Adrenal gland (tissue), 9 donors: ENCODE measurements at regions not wholly inside any gene's neighbourhood (a gene's known extent, or its start where the extent isn't known, plus 50 kb on each side); places are given as distances from the start of the nearest gene placed in this dataset.

Source experiments
- DNase-seq, 7 donors: peaks; one replicate each; pipeline ENCODE4 v3.0.0-alpha.2; 2019 to 2020
- H3K27ac ChIP-seq, 5 donors: fragments of 200-600 bp; sonication (generic) in 4 of 5; 1 replicate in 3 of 5; 2 replicates in 2 of 5; pipeline versions ENCODE4 v1.5.1 to v1.8.0; 2016 to 2020; ENCODE audit warnings: mild to moderate bottlenecking in 1 of 5
- H3K27me3 ChIP-seq: fragments of 200-600 bp; 2 replicates; pipeline ENCODE4 v1.8.0; 2021
- H3K36me3 ChIP-seq, 2 donors: fragments of 200-600 bp; replicated peaks in 1 of 2; 1 replicate in 1 of 2; 2 replicates in 1 of 2; pipeline versions ENCODE4 v1.5.1 to v1.8.0; 2018 to 2022
- H3K4me1 ChIP-seq, 2 donors: fragments of 200-600 bp; replicated peaks in 1 of 2; 1 replicate in 1 of 2; 2 replicates in 1 of 2; pipeline versions ENCODE4 v1.5.1 to v1.8.0; 2018 to 2021
- H3K4me3 ChIP-seq, 4 donors: fragments of 200-600 bp; sonication (generic) in 3 of 4; one replicate each; pipeline ENCODE4 v1.5.1; 2016 to 2018
- H3K9me3 ChIP-seq, 3 donors: fragments of 200-600 bp; sonication (generic) in 1 of 3; replicated peaks in 1 of 3; 1 replicate in 2 of 3; 2 replicates in 1 of 3; pipeline versions ENCODE4 v1.5.1 to v1.8.0; 2016 to 2021
- CTCF ChIP-seq, 6 experiments: fragments of 450-650 bp in 4 of 6; fragments of 200-600 bp in 2 of 6; sonication (generic) in 1 of 6; IDR thresholded peaks; 1 replicate in 5 of 6; 2 replicates in 1 of 6; pipeline versions ENCODE4 v1.5.1 to v1.8.0; 2016 to 2021; ENCODE audit warnings: antibody characterized with exemption in 6 of 6, mild to moderate bottlenecking in 2 of 6, moderate library complexity in 1 of 6
- POLR2A ChIP-seq, 2 donors: fragments of 450-650 bp; IDR thresholded peaks; one replicate each; pipeline ENCODE4 v1.6.1; 2017; ENCODE audit warnings: antibody characterized with exemption in 2 of 2, mild to moderate bottlenecking in 2 of 2, moderate library complexity in 1 of 2
- WGBS, 4 donors: extraction: QIAGEN DNeasy Blood & Tissue Kit in 2 of 4; methylation state at CpG; one replicate each; pipeline versions ENCODE4 v1.1.5 to v1.1.7; 2013 to 2017; 5-methylcytosine and 5-hydroxymethylcytosine counted together
- intact Hi-C, 2 donors: fragments of 100-400 bp; cut with DNase I; formaldehyde crosslinking; loops; one replicate each; pipeline versions ENCODE4 v1.14.1 to v1.15.0; 2022 to 2023
- donor health status: healthy with polysubstance abuse.
- donor health status: Bipolar disorder and iron deficiency.
- donor health status: DM: yes; HTN: yes; CAD: no.
- donor health status: DM: no; HTN: no; CAD: no.
- donor health status: DM: no; HTN: no; CAD: no.

DNA sequence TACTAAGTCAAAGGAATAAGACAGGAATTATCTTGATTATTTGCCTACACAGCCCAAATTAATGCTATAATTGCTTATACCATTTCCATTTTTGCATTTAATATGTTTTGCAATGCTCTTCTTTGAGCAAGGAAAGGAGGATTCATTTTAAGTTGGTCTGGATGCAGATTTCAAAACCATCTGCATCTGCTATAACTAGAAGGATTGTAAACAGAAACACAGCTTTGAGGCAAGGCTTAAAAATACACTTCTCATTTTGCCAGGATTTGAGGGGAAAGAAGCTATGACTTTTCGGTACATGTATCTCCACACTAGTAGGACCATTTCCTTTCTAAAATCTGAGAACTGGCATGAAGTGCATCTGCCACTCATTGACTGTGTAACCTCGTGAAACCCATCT is 95.9 kb upstream of the MTNR1B start:
- H3K27me3 ChIP-seq = no peaks in the 10 kb centered on the region
- 75 to 84% (median 80%) methylated on average over 2 of the region's 2 CpGs for WGBS, 4 donors
- H3K9me3 ChIP-seq = no peaks in the 10 kb centered on the region

DNA sequence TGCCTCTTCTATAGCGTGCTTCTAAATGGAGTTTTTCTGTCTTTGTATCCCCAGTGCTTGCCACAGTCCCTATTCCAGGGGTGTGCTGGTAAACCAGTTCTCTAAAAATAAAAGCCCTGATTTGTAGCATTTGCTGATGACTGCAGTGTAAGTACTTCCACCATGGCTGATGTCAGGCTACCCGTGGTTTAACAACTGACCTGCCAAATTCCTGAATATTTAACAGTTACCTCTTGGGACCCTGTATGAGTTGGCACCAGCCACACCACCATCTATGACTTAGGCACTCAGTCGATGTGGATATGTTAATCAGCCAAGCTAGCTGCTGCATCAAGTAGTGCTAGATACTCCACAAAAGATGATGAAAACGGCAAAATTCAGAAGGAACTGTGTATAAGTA is 94.0 kb upstream of the MTNR1B start:
- no peaks in the 10 kb centered on the region for H3K27me3 ChIP-seq
- H3K36me3 ChIP-seq = no peaks in the 10 kb centered on the region
- TF ChIP-seq CTCF (IDR thresholded peaks at IDR 0.05) (no peak), POLR2A (IDR thresholded peaks at IDR 0.05) (no peak)
- WGBS, 4 donors = 71 to 92% (median 84%) methylated on average over 4 of the region's 4 CpGs
- DNase-seq = no peak
- intact Hi-C loops = no loop called here
- H3K9me3 ChIP-seq = no peaks in the 10 kb centered on the region
- no peak overlapping the region for H3K4me3 ChIP-seq
- no peak overlapping the region for H3K27ac ChIP-seq
- no peaks in the 10 kb centered on the region for H3K4me1 ChIP-seq

More for the DNA sequence above, 95.9 kb upstream of the MTNR1B start:
- TF ChIP-seq CTCF (IDR thresholded peaks at IDR 0.05) = no peak
- TF ChIP-seq POLR2A (IDR thresholded peaks at IDR 0.05) = no peak
- no peak for DNase-seq
- Histone ChIP-seq H3K4me1 (no peaks in the 10 kb centered on the region), H3K4me3 (no peak overlapping the region), H3K36me3 (no peaks in the 10 kb centered on the region), H3K27ac (no peak overlapping the region)
- intact Hi-C loops = no loop called here

- DNase-seq = no peak
- 77 to 85% (median 81%) methylated on average over 4 of the region's 4 CpGs for WGBS, 4 donors
- no peak overlapping the region for H3K4me3 ChIP-seq
Measured at GRCh38 chr11:92879086-92879485, 90.4 kb upstream of the MTNR1B start.

GRCh38 chr11:92880381-92880780 is 89.1 kb upstream of the MTNR1B start:
- no peaks in the 10 kb centered on the region for H3K36me3 ChIP-seq
- no peak for TF ChIP-seq POLR2A (IDR thresholded peaks at IDR 0.05)
- no peak for TF ChIP-seq CTCF (IDR thresholded peaks at IDR 0.05)
- no peaks in the 10 kb centered on the region for H3K9me3 ChIP-seq
- no peak for DNase-seq
- H3K27me3 ChIP-seq = no peaks in the 10 kb centered on the region
- intact Hi-C loops = no loop called here
- WGBS, 4 donors = 89 to 100% (median 92%) methylated on average over 3 of the region's 3 CpGs
- no peak overlapping the region for H3K27ac ChIP-seq
- no peaks in the 10 kb centered on the region for H3K4me1 ChIP-seq
- H3K4me3 ChIP-seq = no peak overlapping the region

More at GRCh38 chr11:92879086-92879485, 90.4 kb upstream of the MTNR1B start:
- H3K27ac ChIP-seq = no peak overlapping the region
- H3K4me1 ChIP-seq = no peaks in the 10 kb centered on the region
- no peaks in the 10 kb centered on the region for H3K27me3 ChIP-seq
- intact Hi-C loops = no loop called here
- TF ChIP-seq CTCF (IDR thresholded peaks at IDR 0.05) = no peak
- no peak for TF ChIP-seq POLR2A (IDR thresholded peaks at IDR 0.05)
- no peaks in the 10 kb centered on the region for H3K9me3 ChIP-seq
- H3K36me3 ChIP-seq = no peaks in the 10 kb centered on the region
